Activated CD4-positive, alpha-beta T cell treated with anti-CD3 and anti-CD28 coated beads, Interleukin-2, amount 10 ng/mL, durations not matched to agents 24 days and 14 days (primary cell): ENCODE measurements at regions not wholly inside any gene's neighbourhood (a gene's known extent, or its start where the extent isn't known, plus 50 kb on each side); places are given as distances from the start of the nearest gene placed in this dataset.

Source experiments
- DNase-seq: peaks from one replicate; pipeline ENCODE4 v3.0.0; 2022
- H3K27ac Mint-ChIP-seq: one replicate; pipeline ENCODE4 v1.8.0; 2022; ENCODE audit warnings: mild to moderate bottlenecking, mixed read lengths
- H3K27me3 Mint-ChIP-seq: one replicate; pipeline ENCODE4 v1.8.0; 2022; ENCODE audit warnings: mixed read lengths
- H3K36me3 Mint-ChIP-seq: one replicate; pipeline ENCODE4 v1.8.0; 2022; ENCODE audit warnings: low read depth, mild to moderate bottlenecking, mixed read lengths
- H3K4me1 Mint-ChIP-seq: one replicate; pipeline ENCODE4 v1.8.0; 2021; ENCODE audit warnings: mixed read lengths
- H3K4me3 Mint-ChIP-seq: one replicate; pipeline ENCODE4 v1.8.0; 2022; ENCODE audit warnings: mild to moderate bottlenecking, moderate library complexity, mixed read lengths
- H3K9me3 Mint-ChIP-seq: one replicate; pipeline ENCODE4 v1.8.0; 2021; ENCODE audit warnings: mixed read lengths
- intact Hi-C: fragments of 100-400 bp; cut with micrococcal nuclease; formaldehyde crosslinking; loops from one replicate; pipeline ENCODE4 v1.15.1; 2023

DNA sequence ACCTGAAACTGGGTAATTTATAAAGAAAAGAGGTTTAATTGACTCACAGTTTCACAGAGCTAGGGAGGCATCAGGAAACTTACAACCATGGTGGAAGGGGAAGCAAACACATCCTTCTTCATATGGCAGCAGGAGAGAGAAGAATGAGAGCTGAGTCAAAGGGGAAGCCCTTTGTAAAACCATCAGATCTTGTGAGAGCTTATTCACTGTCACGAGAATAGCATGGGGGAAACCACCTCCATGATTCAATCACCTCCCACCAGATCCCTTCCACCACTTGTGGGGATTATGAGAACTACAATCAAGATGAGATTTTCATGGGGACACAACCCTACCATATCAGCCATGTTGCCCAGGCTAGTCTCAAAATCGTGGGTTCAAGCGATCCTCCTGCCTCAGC, 143.4 kb downstream of the FGF18 start:
- Mint-ChIP-seq H3K4me1 (no peaks in the 10 kb centered on the region), H3K4me3 (no peak overlapping the region), H3K27ac (no peak overlapping the region), H3K27me3 (no peaks in the 10 kb centered on the region), H3K9me3 (peaks cover 5% of the 10 kb centered on the region), H3K36me3 (no peaks in the 10 kb centered on the region)
- intact Hi-C loops: no loop called here
- no peak for DNase-seq

DNA sequence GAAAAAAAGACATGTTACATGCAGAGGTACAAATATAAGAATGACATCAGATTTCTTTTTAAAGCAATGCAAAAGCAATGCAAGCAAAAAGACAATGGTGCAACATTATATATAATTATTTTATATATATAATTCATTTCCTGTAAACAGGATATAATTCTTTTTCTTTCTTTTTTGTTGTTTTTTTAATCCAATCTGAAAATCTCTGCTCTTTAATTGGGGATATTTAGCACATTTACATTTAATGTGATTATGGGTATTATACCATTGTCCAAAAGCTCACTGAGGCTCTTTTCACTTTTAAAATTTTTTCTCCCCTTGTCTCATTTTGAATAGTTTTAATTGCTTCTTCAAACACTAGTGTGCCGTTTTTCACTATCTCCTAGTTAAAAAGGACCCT, 148.9 kb downstream of the FGF18 start:
- Mint-ChIP-seq H3K27me3 (no peaks in the 10 kb centered on the region), H3K9me3 (peaks cover 13% of the 10 kb centered on the region), H3K4me3 (no peak overlapping the region), H3K36me3 (no peaks in the 10 kb centered on the region), H3K4me1 (no peaks in the 10 kb centered on the region), H3K27ac (no peak overlapping the region)
- intact Hi-C loops: no loop called here
- no peak for DNase-seq

DNA sequence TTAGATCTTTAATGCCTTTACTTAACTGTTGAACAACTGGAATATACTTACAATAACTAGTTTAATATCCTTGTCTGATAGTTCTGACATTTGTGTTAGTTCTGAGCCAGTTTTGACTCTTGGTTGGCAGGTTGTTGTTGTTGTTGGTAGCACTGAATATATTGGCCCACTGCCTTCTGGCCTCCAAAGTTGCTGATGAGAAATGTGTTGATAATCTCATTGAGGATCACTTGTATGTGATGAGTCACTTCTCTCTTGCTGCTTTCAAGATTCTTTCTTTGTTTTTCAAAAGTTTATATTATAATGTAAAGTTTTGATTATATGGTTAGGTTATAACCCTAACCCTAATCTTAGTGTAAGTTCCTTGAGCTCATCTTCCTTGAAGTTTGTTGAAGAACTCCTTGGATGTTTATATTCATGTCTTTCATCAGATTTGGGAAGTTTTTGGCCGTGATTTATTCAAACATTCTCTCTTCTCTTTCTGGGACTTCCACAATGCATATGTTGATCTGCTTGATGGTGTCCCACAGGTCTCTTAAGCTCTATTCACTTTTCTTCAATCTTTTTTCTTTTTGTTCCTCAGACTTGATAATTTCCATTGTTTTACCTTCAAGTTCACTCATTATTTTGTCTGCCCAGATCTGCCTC, 149.7 kb downstream of the FGF18 start:
- no peaks in the 10 kb centered on the region for H3K36me3 Mint-ChIP-seq
- H3K27ac Mint-ChIP-seq: no peak overlapping the region
- H3K4me1 Mint-ChIP-seq: no peaks in the 10 kb centered on the region
- intact Hi-C loops: no loop called here
- no peak for DNase-seq
- peaks cover 13% of the 10 kb centered on the region for H3K9me3 Mint-ChIP-seq
- H3K27me3 Mint-ChIP-seq: no peaks in the 10 kb centered on the region
- H3K4me3 Mint-ChIP-seq: no peak overlapping the region

DNA sequence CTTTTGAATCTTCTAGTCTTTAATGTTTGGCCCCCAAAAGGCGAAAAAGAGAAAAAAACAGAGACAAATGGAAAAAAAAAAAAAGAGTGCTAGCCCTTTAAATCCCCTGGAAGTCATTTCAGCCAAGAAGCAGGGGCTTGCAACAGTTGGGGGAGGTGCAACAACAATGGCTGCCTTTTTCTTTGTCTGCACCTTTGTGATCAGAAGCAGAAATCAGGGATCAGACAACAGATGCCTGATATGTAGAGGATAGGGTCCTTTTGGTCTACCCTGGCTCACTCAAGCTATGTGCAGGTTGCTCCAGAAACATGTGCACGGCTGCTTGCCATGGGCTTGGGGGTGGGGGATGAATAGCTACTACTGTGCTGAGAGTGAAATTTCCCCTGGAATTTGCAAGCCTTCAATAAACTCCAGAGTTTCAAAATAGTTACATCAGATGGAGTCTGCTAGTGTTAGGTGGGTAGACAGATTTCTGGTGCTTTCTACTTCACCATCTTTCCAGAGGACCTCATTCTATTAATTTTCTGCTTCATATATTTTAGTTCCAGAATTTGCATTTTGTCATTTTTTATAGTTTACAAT, 150.9 kb downstream of the FGF18 start:
- H3K27ac Mint-ChIP-seq: no peak overlapping the region
- no peaks in the 10 kb centered on the region for H3K36me3 Mint-ChIP-seq
- peaks cover 13% of the 10 kb centered on the region for H3K9me3 Mint-ChIP-seq
- H3K4me1 Mint-ChIP-seq: no peaks in the 10 kb centered on the region
- no peaks in the 10 kb centered on the region for H3K27me3 Mint-ChIP-seq
- intact Hi-C loops: no loop called here
- H3K4me3 Mint-ChIP-seq: no peak overlapping the region
- DNase-seq: no peak

DNA sequence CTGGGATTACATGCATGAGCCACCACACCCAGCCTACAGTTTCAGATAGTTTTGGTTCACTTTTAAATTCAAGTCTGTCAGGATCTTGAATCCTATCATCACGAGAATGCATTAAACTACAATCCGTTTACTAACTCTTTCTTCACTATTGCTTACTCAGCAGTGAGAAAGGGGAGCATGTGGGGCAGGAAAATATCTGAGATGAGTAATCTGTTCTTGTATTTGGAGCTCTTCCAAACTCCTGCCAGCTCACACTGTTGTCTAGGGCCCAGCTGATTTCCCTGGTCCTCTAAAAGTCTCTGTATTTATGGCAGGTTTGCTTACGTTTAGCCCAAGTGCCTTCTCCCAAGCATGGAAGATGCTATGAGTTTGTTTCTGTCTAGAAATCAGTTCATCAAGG, 152.2 kb downstream of the FGF18 start:
- Mint-ChIP-seq H3K36me3 (no peaks in the 10 kb centered on the region), H3K4me3 (no peak overlapping the region), H3K27me3 (no peaks in the 10 kb centered on the region), H3K9me3 (peaks cover 19% of the 10 kb centered on the region), H3K27ac (no peak overlapping the region), H3K4me1 (no peaks in the 10 kb centered on the region)
- no peak for DNase-seq
- intact Hi-C loops: no loop called here

DNA sequence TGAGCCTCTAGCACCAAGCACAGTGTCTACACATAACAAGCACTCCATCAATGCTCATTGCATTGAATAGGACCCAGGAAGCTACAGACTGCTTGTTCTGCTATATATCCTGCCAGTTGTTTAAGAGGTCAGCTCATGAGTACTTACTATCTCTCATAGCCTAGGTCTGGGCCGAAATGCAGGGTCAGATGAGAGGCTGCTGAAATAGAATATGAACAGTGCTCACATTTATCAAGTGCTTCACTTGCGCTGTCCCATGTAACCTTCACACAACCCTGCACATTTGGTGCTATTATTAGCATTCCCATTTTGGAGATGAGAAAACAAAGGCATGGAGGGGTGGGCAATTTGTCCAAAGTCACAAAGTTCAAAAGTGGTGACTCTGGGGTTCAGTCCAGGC, 153.6 kb downstream of the FGF18 start:
- Mint-ChIP-seq H3K36me3 (no peaks in the 10 kb centered on the region), H3K9me3 (peaks cover 12% of the 10 kb centered on the region), H3K27me3 (no peaks in the 10 kb centered on the region), H3K4me3 (no peak overlapping the region), H3K4me1 (no peaks in the 10 kb centered on the region), H3K27ac (no peak overlapping the region)
- DNase-seq: no peak
- intact Hi-C loops: no loop called here

DNA sequence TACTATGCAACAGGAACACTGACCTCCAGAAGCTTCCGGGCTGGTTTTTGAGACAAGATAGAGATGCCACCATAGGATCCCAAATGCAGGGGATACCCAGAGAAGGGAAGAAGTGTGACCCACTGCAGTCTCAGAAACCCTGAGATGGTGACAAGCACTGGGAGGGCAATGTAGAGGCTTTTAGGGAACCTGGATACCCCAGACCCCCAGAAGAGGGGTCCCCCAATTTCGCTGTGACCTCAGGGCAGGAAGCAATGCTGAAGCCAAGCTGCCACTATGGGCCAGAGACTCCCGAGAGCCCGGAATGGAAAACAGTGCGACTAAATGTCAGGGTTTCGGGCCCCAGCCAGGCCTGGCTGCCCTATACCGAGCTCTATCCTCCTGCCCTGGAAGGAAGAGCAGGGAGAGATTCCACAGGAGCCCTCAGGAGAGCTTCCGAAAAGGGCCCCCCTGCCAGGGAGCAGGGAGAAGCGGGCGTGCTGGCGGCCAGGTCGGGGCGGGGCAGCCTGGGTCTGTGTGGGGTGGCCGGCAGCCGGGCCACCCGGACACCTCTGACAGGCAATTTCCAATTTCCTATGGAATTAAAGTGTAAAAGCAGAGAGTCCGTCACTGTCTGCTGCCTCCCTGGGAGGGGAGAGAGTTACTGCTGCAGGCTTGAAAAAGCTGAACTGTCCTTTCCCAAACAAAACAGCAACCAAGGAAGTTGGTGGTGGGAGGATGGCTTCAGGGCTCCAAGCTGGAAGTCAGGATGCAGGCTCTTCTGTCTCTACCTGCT, 154.2 kb downstream of the FGF18 start:
- Mint-ChIP-seq H3K4me3 (no peak overlapping the region), H3K27ac (no peak overlapping the region), H3K9me3 (peaks cover 10% of the 10 kb centered on the region), H3K4me1 (no peaks in the 10 kb centered on the region), H3K36me3 (no peaks in the 10 kb centered on the region), H3K27me3 (no peaks in the 10 kb centered on the region)
- no peak for DNase-seq
- intact Hi-C loops: no loop called here

DNA sequence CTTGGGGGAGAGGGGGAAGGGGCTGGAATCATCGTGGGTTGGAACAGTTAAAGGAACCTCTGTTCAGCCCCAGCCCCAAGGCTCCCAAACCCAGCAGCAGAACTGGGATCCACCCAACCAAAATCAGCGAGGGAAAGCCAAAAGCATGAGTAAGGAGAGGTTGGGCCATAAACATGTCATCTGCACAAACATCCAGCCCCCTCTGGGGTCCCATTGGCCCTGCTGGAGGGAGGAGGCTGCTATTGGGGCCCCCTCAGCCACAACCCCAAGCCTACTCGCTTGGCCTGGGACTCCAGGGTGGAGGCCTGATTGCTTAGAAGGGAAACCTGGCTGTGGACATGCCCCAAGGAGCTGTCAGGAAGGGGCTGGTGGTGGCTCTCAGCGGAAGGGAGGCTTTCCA, 154.9 kb downstream of the FGF18 start:
- H3K4me3 Mint-ChIP-seq: no peak overlapping the region
- intact Hi-C loops: no loop called here
- no peaks in the 10 kb centered on the region for H3K27me3 Mint-ChIP-seq
- peaks cover 9% of the 10 kb centered on the region for H3K9me3 Mint-ChIP-seq
- H3K36me3 Mint-ChIP-seq: no peaks in the 10 kb centered on the region
- no peaks in the 10 kb centered on the region for H3K4me1 Mint-ChIP-seq
- no peak for DNase-seq
- no peak overlapping the region for H3K27ac Mint-ChIP-seq

DNA sequence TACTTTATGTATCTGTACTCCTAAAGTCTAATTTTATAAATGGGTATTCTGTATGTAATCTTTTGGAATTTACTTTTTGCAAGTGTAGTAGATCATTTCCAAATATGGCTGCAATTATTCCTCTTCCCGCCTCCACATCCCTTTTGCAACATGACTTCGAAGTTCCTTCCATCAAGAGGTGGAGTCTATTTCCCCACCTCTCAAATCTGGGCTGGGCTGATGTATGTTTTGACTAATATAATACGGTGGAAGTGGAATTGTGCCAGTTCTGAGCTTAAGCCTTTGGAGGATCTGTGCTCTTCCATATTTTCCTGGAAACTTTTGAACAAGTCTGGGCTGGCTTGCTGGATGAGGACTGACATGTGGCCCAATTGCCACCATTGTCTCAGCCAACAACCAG, 155.9 kb downstream of the FGF18 start:
- no peaks in the 10 kb centered on the region for H3K4me1 Mint-ChIP-seq
- peaks cover 6% of the 10 kb centered on the region for H3K9me3 Mint-ChIP-seq
- intact Hi-C loops: no loop called here
- H3K4me3 Mint-ChIP-seq: no peak overlapping the region
- H3K27me3 Mint-ChIP-seq: no peaks in the 10 kb centered on the region
- DNase-seq: no peak
- no peak overlapping the region for H3K27ac Mint-ChIP-seq
- no peaks in the 10 kb centered on the region for H3K36me3 Mint-ChIP-seq

DNA sequence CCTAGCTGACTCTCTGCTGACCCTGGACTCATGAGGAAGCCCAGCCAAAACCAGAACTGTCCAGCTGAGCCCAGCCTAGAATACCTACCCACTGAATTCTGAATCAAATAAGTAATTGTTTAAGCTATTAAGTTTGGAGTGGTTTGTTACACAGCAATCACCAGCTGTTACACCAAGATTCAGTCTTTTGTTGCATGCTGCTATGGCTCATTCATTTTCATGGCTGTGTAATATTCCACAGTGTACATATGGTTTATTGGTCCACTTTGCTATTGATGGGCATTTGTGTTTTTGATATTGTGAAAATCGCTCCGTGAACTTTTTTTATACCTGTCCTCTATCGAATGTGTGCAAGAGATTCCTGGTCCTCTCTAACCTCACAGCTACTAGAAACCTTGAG, 156.4 kb downstream of the FGF18 start:
- H3K4me3 Mint-ChIP-seq: no peak overlapping the region
- H3K9me3 Mint-ChIP-seq: peaks cover 6% of the 10 kb centered on the region
- H3K27ac Mint-ChIP-seq: no peak overlapping the region
- no peaks in the 10 kb centered on the region for H3K4me1 Mint-ChIP-seq
- no peaks in the 10 kb centered on the region for H3K36me3 Mint-ChIP-seq
- no peak for DNase-seq
- intact Hi-C loops: no loop called here
- no peaks in the 10 kb centered on the region for H3K27me3 Mint-ChIP-seq

DNA sequence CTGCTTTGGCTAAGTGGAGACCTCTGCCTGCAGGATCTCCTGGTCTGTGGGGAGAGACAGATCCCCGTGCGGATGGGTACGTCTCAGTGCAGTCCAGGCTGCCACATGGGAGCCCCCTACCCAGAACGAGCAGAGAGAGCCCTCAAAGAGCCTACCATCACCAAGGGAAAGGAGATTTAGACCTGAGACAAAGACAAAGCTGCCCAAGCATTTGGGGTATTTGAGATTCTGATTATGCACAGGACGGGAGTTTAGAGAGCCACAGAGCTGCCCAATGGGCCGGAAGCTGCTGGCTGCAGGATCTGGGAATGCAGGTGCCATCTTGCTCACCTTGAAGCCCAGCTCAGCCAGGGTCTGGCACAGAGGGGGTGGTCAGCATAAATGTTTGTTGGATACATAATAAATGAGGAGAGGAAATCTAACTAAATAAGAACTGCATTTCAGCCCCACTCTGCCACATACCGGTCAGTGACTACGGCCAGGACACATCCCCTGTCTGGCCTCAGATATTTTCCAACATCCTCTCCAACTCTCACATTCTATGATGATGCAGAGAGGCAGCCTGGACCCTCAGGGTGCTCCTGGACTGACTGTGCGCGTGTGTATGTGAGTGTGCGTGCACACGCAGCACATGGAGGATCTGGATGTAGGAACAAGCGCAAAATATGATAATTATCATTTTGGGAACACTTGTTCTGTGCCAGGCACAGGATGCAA, 157.8 kb downstream of the FGF18 start:
- H3K36me3 Mint-ChIP-seq: no peaks in the 10 kb centered on the region
- no peak overlapping the region for H3K4me3 Mint-ChIP-seq
- no peak overlapping the region for H3K27ac Mint-ChIP-seq
- intact Hi-C loops: no loop called here
- H3K9me3 Mint-ChIP-seq: peaks cover 6% of the 10 kb centered on the region
- DNase-seq: no peak
- no peaks in the 10 kb centered on the region for H3K27me3 Mint-ChIP-seq
- H3K4me1 Mint-ChIP-seq: no peaks in the 10 kb centered on the region

DNA sequence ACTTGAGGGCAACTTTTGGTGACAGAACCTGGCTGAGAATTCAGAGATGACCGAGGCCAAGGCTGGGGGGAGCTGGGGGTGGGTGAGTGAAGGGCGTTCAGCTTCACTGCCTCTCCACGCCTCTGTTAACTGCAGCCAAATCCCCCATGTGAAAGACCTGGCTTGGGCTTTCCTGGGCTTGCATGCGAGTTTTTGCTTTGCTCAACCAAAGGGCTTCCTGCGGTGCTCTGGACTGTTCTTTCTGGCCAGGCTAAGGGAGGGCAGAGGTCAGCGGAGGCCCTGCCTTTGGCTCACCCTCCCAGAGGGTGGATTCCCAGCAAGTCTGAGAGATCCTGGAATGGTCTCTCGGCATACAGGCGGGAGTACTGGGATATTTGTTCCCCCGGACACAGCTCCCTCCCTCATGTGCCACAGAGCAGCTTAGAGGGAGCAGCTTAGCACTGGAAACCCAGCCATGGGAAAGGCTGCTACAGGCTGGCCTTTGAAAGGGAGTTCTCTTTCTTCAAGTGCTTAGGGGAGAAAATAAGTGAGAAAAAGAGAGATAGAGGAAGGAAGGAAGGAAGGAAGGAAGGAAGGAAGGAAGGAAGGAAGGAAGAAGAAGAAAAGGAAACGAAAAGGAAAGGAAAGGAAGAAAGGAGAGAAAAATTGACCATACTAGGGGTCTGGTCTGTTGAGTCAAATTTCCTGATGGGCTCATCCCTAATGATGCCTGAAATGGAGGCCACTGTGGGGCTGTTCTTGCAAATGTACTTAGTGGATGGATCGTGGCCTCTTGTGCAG, 158.8 kb downstream of the FGF18 start:
- Mint-ChIP-seq H3K36me3 (no peaks in the 10 kb centered on the region), H3K27ac (no peak overlapping the region), H3K4me3 (no peak overlapping the region), H3K4me1 (no peaks in the 10 kb centered on the region), H3K27me3 (peaks cover 3% of the 10 kb centered on the region), H3K9me3 (peaks cover 6% of the 10 kb centered on the region)
- DNase-seq: no peak
- intact Hi-C loops: no loop called here

DNA sequence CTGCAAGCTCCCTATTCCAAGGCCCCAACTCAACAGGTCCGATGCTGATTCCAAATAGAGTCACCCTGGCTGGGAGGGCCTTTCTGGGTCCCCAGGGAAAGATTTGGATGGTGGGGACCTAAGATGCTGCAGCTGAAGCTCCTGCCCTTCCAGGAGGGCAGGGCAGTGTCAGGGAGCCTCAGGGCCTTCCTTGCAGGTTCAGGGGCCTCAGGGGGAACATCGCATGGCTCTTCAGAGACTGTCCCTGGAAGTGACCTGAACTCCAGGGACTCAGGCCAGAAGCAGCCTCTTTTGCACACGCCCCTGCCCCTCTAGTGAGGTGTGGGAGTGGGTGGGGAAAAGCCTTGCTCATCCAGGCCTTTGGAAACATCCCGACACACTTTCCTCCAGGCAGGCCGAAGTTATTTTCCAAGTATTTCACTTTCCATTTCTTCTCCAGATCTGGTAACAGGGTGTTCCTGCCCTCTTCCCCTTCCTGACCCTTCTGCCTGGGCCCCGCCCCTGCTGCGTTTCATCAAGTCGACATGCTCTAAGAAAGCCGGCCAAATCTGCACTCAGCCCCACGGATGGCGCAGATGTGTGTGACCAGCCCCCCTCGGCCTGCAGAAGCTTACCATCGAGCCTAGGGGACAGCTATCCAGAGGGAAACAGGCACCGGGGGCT, 159.5 kb downstream of the FGF18 start:
- no peak overlapping the region for H3K27ac Mint-ChIP-seq
- DNase-seq: no peak
- peaks cover 3% of the 10 kb centered on the region for H3K27me3 Mint-ChIP-seq
- H3K4me1 Mint-ChIP-seq: no peaks in the 10 kb centered on the region
- intact Hi-C loops: no loop called here
- peaks cover 6% of the 10 kb centered on the region for H3K9me3 Mint-ChIP-seq
- no peak overlapping the region for H3K4me3 Mint-ChIP-seq
- H3K36me3 Mint-ChIP-seq: no peaks in the 10 kb centered on the region
